ENCODE measurements at regions not wholly inside any gene's neighbourhood (a gene's known extent, or its start where the extent isn't known, plus 50 kb on each side); places are given as distances from the start of the nearest gene placed in this dataset.
"Not testable (repeated sequence)": the region's sequence is repeated elsewhere in the genome, so short reads cannot be mapped to it uniquely, and the experiment has no call there.

DNA sequence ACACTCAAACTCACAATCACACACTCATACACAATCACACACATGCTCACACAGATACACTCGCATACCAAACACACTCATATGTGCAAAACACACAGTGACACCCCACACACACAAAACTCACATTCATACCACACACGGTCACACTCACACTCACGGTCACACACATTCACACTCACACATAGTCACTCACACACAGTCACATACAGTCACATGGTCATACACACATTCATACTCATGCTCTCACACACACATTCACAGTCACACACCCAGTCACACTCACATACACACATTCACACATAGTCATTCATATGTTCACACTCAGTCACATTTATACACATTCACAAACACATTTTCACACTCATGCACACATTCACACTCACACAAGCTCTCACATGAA, 296.0 kb upstream of the RNF32 start:
- DNase-seq (ENCODE audit: low read depth, low spot score) = no peak
- Histone ChIP-seq H3K4me3 (ENCODE audit: insufficient read length, low read depth) (no peak overlapping the region), H3K4me1 (ENCODE audit: insufficient read depth, insufficient read length) (no peaks in the 10 kb centered on the region), H3K9ac (ENCODE audit: insufficient read length, low read depth) (no peak overlapping the region), H3K9me3 (ENCODE audit: insufficient read depth, low read length) (no peaks in the 10 kb centered on the region), H3K36me3 (ENCODE audit: insufficient read depth, insufficient read length, low read length) (no peaks in the 10 kb centered on the region), H3K27me3 (ENCODE audit: insufficient read depth, insufficient read length) (no peaks in the 10 kb centered on the region)
- TF ChIP-seq SUZ12 (IDR thresholded peaks at IDR 0.05; ENCODE audit: extremely low read depth, insufficient read depth, insufficient read length) (no peak), ZNF274 (IDR thresholded peaks at IDR 0.05; ENCODE audit: low read depth, low read length) (no peak), YY1 (IDR thresholded peaks at IDR 0.05; ENCODE audit: insufficient read depth, insufficient read length) (no peak)

DNA sequence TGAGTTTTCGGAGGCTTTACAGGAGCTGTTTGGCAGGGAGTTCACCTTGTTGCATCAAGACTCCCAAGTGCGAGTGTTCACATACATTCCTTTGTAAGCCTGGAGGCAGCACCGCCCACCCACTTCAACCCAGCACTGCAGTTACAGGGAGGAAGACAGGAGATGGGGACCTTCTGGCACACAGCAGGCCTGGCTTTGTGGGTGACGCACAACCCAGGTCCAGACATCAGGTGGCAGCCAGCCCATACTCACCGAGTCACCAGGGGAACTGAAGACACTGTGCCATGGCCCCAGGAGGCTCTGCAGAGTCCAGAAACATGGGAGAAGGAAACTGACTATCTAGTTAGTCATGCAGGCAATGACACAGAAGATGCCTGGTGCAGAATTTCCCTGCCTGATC, 305.9 kb upstream of the RNF32 start:
- Histone ChIP-seq H3K27me3 (ENCODE audit: insufficient read depth, insufficient read length) (no peaks in the 10 kb centered on the region), H3K4me3 (ENCODE audit: insufficient read length, low read depth) (no peak overlapping the region), H3K9me3 (ENCODE audit: insufficient read depth, low read length) (peaks cover 7% of the 10 kb centered on the region; the same call in 1 of the 2 replicates), H3K4me1 (ENCODE audit: insufficient read depth, insufficient read length) (no peaks in the 10 kb centered on the region), H3K36me3 (ENCODE audit: insufficient read depth, insufficient read length, low read length) (no peaks in the 10 kb centered on the region), H3K9ac (ENCODE audit: insufficient read length, low read depth) (no peak overlapping the region)
- TF ChIP-seq YY1 (IDR thresholded peaks at IDR 0.05; ENCODE audit: insufficient read depth, insufficient read length) = no peak
- no peak for TF ChIP-seq ZNF274 (IDR thresholded peaks at IDR 0.05; ENCODE audit: low read depth, low read length)
- TF ChIP-seq SUZ12 (IDR thresholded peaks at IDR 0.05; ENCODE audit: extremely low read depth, insufficient read depth, insufficient read length) = no peak
- no peak for DNase-seq (ENCODE audit: low read depth, low spot score)

DNA sequence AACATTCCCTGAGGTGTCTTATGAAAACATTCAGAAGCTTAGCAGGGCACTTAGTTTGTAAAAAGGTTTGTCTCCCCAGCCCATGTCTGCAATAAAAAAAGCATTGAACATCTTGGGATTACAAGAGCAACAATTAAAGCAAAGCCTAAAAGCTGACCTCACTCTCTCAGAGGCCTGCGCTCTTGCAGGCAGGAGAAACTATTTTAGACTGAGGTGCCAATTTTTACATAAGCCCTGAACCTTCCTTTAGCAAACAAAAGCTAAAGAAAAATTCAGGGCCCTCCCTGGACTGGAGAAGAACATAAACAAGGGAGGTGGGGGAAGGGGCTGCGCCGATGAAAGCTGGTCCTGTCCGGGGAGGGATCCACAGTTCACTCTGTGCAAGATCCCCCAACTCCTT, 312.7 kb upstream of the RNF32 start:
- H3K9me3 ChIP-seq (ENCODE audit: insufficient read depth, low read length) = peaks cover 7% of the 10 kb centered on the region; the same call in 1 of the 2 replicates
- TF ChIP-seq SUZ12 (IDR thresholded peaks at IDR 0.05; ENCODE audit: extremely low read depth, insufficient read depth, insufficient read length) (no peak), YY1 (IDR thresholded peaks at IDR 0.05; ENCODE audit: insufficient read depth, insufficient read length) (no peak), ZNF274 (IDR thresholded peaks at IDR 0.05; ENCODE audit: low read depth, low read length) (no peak)
- no peak overlapping the region for H3K4me3 ChIP-seq (ENCODE audit: insufficient read length, low read depth)
- H3K9ac ChIP-seq (ENCODE audit: insufficient read length, low read depth) = no peak overlapping the region
- no peaks in the 10 kb centered on the region for H3K36me3 ChIP-seq (ENCODE audit: insufficient read depth, insufficient read length, low read length)
- no peaks in the 10 kb centered on the region for H3K27me3 ChIP-seq (ENCODE audit: insufficient read depth, insufficient read length)
- no peak for DNase-seq (ENCODE audit: low read depth, low spot score)
- H3K4me1 ChIP-seq (ENCODE audit: insufficient read depth, insufficient read length) = no peaks in the 10 kb centered on the region

DNA sequence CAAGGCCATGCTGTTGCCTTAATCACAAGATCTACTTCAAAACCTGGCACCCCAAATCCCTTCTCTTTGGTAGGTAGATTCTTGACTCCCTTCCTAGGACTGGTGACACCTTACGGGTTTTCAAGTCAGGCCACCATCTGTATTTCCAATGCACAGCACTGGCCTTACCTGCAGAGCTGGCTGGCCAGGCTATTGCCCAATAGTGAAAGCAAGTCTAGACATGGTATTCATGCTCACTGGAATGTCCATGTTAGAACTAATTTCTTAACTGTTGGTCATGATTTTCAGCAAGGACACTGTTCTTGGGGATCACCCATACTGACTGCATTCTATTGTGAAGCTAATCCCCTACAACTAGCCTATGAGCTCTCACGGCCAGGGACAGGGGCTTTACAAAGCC, 313.1 kb upstream of the RNF32 start:
- Histone ChIP-seq H3K36me3 (ENCODE audit: insufficient read depth, insufficient read length, low read length) (no peaks in the 10 kb centered on the region), H3K9ac (ENCODE audit: insufficient read length, low read depth) (no peak overlapping the region), H3K4me1 (ENCODE audit: insufficient read depth, insufficient read length) (no peaks in the 10 kb centered on the region), H3K9me3 (ENCODE audit: insufficient read depth, low read length) (peaks cover 7% of the 10 kb centered on the region; the same call in 1 of the 2 replicates), H3K4me3 (ENCODE audit: insufficient read length, low read depth) (no peak overlapping the region), H3K27me3 (ENCODE audit: insufficient read depth, insufficient read length) (no peaks in the 10 kb centered on the region)
- TF ChIP-seq YY1 (IDR thresholded peaks at IDR 0.05; ENCODE audit: insufficient read depth, insufficient read length) (no peak), SUZ12 (IDR thresholded peaks at IDR 0.05; ENCODE audit: extremely low read depth, insufficient read depth, insufficient read length) (no peak), ZNF274 (IDR thresholded peaks at IDR 0.05; ENCODE audit: low read depth, low read length) (no peak)
- DNase-seq (ENCODE audit: low read depth, low spot score) = no peak

DNA sequence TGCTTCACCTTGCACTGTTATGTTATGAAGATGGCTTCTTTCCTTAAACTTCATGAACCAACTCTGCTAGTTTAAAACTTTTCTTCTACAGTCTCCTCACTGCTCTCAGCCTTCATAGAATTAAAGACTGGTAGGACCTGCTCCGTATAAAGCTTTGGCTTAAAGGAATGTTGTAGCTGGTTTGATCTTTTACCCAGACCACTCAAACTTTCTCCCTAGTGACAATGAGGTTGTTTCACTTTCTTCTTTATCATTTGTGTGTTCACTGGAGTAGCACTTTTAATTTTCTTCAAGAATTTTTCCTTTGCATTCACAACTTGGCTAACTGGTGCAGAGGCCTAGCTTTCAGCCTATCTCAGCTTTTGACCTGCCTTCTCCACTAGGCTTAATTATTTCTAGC, 316.4 kb upstream of the RNF32 start:
- TF ChIP-seq ZNF274 (IDR thresholded peaks at IDR 0.05; ENCODE audit: low read depth, low read length) (no peak), YY1 (IDR thresholded peaks at IDR 0.05; ENCODE audit: insufficient read depth, insufficient read length) (no peak), SUZ12 (IDR thresholded peaks at IDR 0.05; ENCODE audit: extremely low read depth, insufficient read depth, insufficient read length) (no peak)
- Histone ChIP-seq H3K27me3 (ENCODE audit: insufficient read depth, insufficient read length) (no peaks in the 10 kb centered on the region), H3K9me3 (ENCODE audit: insufficient read depth, low read length) (no peaks in the 10 kb centered on the region)

DNA sequence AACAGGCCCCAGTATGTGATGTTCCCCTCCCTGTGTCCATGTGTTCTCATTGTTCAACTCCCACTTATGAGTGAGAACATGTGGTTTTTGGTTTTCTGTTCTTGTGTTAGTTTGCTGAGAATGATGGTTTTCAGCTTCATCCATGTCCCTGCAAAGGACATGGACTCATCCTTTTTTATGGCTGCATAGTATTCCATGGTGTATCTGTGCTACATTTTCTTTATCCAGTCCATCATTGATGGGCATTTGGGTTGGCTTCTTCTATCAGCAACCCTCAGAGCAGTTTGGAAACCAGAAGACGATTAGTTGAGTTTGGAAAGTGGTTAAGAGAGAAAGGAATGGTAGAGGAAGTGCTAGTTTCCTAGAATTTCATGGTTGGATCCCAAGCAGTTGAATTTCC, 319.1 kb upstream of the RNF32 start:
- not testable (repeated sequence) for H3K27me3 ChIP-seq (ENCODE audit: insufficient read depth, insufficient read length); H3K9ac ChIP-seq (ENCODE audit: insufficient read length, low read depth); H3K9me3 ChIP-seq (ENCODE audit: insufficient read depth, low read length); DNase-seq (ENCODE audit: low read depth, low spot score); H3K36me3 ChIP-seq (ENCODE audit: insufficient read depth, insufficient read length, low read length); H3K4me3 ChIP-seq (ENCODE audit: insufficient read length, low read depth); H3K4me1 ChIP-seq (ENCODE audit: insufficient read depth, insufficient read length)

More for the DNA sequence above, 316.4 kb upstream of the RNF32 start:
- no peak for DNase-seq (ENCODE audit: low read depth, low spot score)
- no peaks in the 10 kb centered on the region for H3K4me1 ChIP-seq (ENCODE audit: insufficient read depth, insufficient read length)
- no peak overlapping the region for H3K9ac ChIP-seq (ENCODE audit: insufficient read length, low read depth)
- H3K4me3 ChIP-seq (ENCODE audit: insufficient read length, low read depth) = no peak overlapping the region
- no peaks in the 10 kb centered on the region for H3K36me3 ChIP-seq (ENCODE audit: insufficient read depth, insufficient read length, low read length)

DNA sequence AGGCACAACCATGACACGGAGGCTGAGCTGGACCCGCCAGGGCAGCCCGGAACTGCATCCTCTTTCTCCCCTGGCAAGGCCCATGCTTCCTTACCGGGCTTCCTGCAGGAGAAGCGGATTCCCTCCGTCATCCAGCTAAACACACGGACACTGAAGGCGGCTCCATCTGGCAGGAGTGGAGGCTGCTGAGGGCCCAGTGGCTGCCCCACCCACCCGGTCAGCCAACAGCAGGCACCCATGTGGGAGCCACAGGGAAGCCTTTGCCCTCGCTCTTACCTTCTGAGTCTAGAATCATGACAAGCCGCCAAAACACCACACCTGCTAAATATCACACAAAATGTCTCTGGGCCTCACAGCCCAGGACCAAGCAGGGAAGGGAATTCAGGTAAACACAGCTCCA, 321.6 kb upstream of the RNF32 start:
- H3K9me3 ChIP-seq (ENCODE audit: insufficient read depth, low read length) = no peaks in the 10 kb centered on the region
- H3K27me3 ChIP-seq (ENCODE audit: insufficient read depth, insufficient read length) = no peaks in the 10 kb centered on the region
- DNase-seq (ENCODE audit: low read depth, low spot score) = no peak
- no peak for TF ChIP-seq YY1 (IDR thresholded peaks at IDR 0.05; ENCODE audit: insufficient read depth, insufficient read length)
- no peak for TF ChIP-seq ZNF274 (IDR thresholded peaks at IDR 0.05; ENCODE audit: low read depth, low read length)
- no peak for TF ChIP-seq SUZ12 (IDR thresholded peaks at IDR 0.05; ENCODE audit: extremely low read depth, insufficient read depth, insufficient read length)
- no peaks in the 10 kb centered on the region for H3K4me1 ChIP-seq (ENCODE audit: insufficient read depth, insufficient read length)
- no peak overlapping the region for H3K9ac ChIP-seq (ENCODE audit: insufficient read length, low read depth)
- no peaks in the 10 kb centered on the region for H3K36me3 ChIP-seq (ENCODE audit: insufficient read depth, insufficient read length, low read length)
- no peak overlapping the region for H3K4me3 ChIP-seq (ENCODE audit: insufficient read length, low read depth)

DNA sequence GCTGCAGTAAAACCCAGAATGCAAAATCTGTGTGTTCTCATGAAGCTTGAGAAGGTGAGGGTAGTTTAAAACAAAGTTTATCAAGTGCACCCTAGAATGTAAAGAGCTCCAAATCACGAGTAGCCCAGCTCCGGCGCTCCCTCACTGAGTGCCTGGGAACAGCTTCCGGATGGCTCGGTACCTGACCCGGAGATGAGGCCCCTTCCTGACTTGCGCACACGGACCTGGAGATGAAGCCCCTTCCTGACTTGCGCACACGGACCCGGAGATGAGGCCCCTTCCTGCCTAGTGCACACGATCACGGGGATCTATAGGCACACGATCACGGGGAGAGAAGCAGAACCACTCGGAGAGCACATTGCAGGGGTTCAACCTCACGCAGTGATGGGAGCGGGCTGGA, 322.1 kb upstream of the RNF32 start:
- TF ChIP-seq ZNF274 (IDR thresholded peaks at IDR 0.05; ENCODE audit: low read depth, low read length) (no peak), YY1 (IDR thresholded peaks at IDR 0.05; ENCODE audit: insufficient read depth, insufficient read length) (no peak), SUZ12 (IDR thresholded peaks at IDR 0.05; ENCODE audit: extremely low read depth, insufficient read depth, insufficient read length) (no peak)
- no peak for DNase-seq (ENCODE audit: low read depth, low spot score)
- no peak overlapping the region for H3K4me3 ChIP-seq (ENCODE audit: insufficient read length, low read depth)
- H3K4me1 ChIP-seq (ENCODE audit: insufficient read depth, insufficient read length) = no peaks in the 10 kb centered on the region
- H3K36me3 ChIP-seq (ENCODE audit: insufficient read depth, insufficient read length, low read length) = no peaks in the 10 kb centered on the region
- H3K9ac ChIP-seq (ENCODE audit: insufficient read length, low read depth) = no peak overlapping the region
- H3K9me3 ChIP-seq (ENCODE audit: insufficient read depth, low read length) = no peaks in the 10 kb centered on the region
- no peaks in the 10 kb centered on the region for H3K27me3 ChIP-seq (ENCODE audit: insufficient read depth, insufficient read length)
